A549 (cell line): ENCODE measurements at regions not wholly inside any gene's neighbourhood (a gene's known extent, or its start where the extent isn't known, plus 50 kb on each side); places are given as distances from the start of the nearest gene placed in this dataset.
A peak's percentile ranks its signal among the peaks of the same experiment; 100 is the strongest.

ENCODE experiments used
- ATAC-seq, 2 experiments: fragments of 200-7000 bp in 1 of 2; fragments of >200 bp in 1 of 2; cut with Nextera tagmentation in 1 of 2; cut with Tn5 transposase in 1 of 2; 3 replicates each; pipeline versions ENCODE4 v1.8.0 to v1.9.1; 2018 to 2020; ENCODE audit warnings: mild to moderate bottlenecking in 1 of 2, moderate library complexity in 1 of 2
- CTCF ChIA-PET: fragments of 300-600 bp; sonication (Branson Sonifier 250); formaldehyde crosslinking; extraction: SDS; loops from one replicate; lab custom pipeline; 2021; ENCODE audit warnings: antibody characterized with exemption, inconsistent platforms; lab: Yijun Ruan, JAX
- POLR2A ChIA-PET: fragments of 350-600 bp; formaldehyde crosslinking; extraction: SDS; loops from one replicate; lab custom pipeline; 2021; ENCODE audit warnings: antibody characterized with exemption, inconsistent platforms; lab: Yijun Ruan, JAX
- DNase-seq, 2 experiments: peaks; one replicate each; pipeline versions ENCODE4 v3.0.0 to v3.0.0-alpha.2; 2011 to 2016; ENCODE audit warnings: low read depth in 1 of 2, low spot score in 1 of 2
- FAIRE-seq: peaks from 2 replicates; lab custom pipeline; 2011; peaks lifted over from hg19 to GRCh38; lab: Jason Lieb, UNC
- H3K27ac ChIP-seq, 2 experiments: fragments of >200 bp; sonication (Bioruptor Twin); formaldehyde crosslinking; 3 replicates each; pipeline ENCODE4 v1.5.1; 2016 to 2017
- H3K4me1 ChIP-seq: fragments of >200 bp; sonication (Bioruptor Twin); formaldehyde crosslinking; 3 replicates; pipeline ENCODE4 v1.6.1; 2016
- H3K4me2 ChIP-seq: fragments of >200 bp; sonication (Bioruptor Twin); formaldehyde crosslinking; 3 replicates; pipeline ENCODE4 v1.6.1; 2016
- H3K4me3 ChIP-seq: fragments of >200 bp; sonication (Bioruptor Twin); formaldehyde crosslinking; 3 replicates; pipeline ENCODE4 v1.5.1; 2016
- H3K9me3 ChIP-seq: fragments of >200 bp; sonication (Bioruptor Twin); formaldehyde crosslinking; 3 replicates; pipeline ENCODE4 v1.6.1; 2016
- ATOH8 ChIP-seq: fragments of 250-450 bp; sonication (Bioruptor Pico); IDR thresholded peaks from 2 replicates; pipeline ENCODE4 v1.5.0; 2020; ENCODE audit warnings: low read depth, mild to moderate bottlenecking, moderate library complexity
- BCL3 ChIP-seq: fragments of >200 bp; sonication (Bioruptor Twin); formaldehyde crosslinking; IDR thresholded peaks from 3 replicates; pipeline ENCODE4 v1.6.1; 2016
- BHLHE40 ChIP-seq: IDR thresholded peaks from 2 replicates; pipeline ENCODE4 v1.6.1; 2012; ENCODE audit warnings: low read depth, low read length, inconsistent platforms
- CBX2 ChIP-seq: fragments of 200-600 bp; sonication (generic); IDR thresholded peaks from 2 replicates; pipeline ENCODE4 v1.6.1; 2016; ENCODE audit warnings: low read depth, mild to moderate bottlenecking, borderline replicate concordance
- CTCF ChIP-seq: fragments of >200 bp; sonication (Bioruptor Twin); formaldehyde crosslinking; IDR thresholded peaks from 3 replicates; pipeline ENCODE4 v1.5.1; 2016
- E2F6 ChIP-seq: IDR thresholded peaks from 2 replicates; pipeline ENCODE4 v1.6.1; 2012; ENCODE audit warnings: low read depth, borderline replicate concordance
- EHF ChIP-seq: fragments of 250-450 bp; sonication (Bioruptor Pico); IDR thresholded peaks from 2 replicates; pipeline ENCODE4 v1.5.0; 2020; ENCODE audit warnings: mild to moderate bottlenecking
- EP300 ChIP-seq, 2 experiments: fragments of >200 bp; sonication (Bioruptor Twin); formaldehyde crosslinking; IDR thresholded peaks; 2 replicates in 1 of 2; 3 replicates in 1 of 2; pipeline ENCODE4 v1.6.1; 2016 to 2017
- ESRRA ChIP-seq: fragments of 150-350 bp; IDR thresholded peaks from 2 replicates; pipeline ENCODE4 v1.6.1; 2014; ENCODE audit warnings: mild to moderate bottlenecking, low read length, borderline replicate concordance
- FOSB ChIP-seq: fragments of 250-450 bp; sonication (Bioruptor Pico); IDR thresholded peaks from 2 replicates; pipeline ENCODE4 v1.5.0; 2020; ENCODE audit warnings: mild to moderate bottlenecking, moderate library complexity
- FOSL2 ChIP-seq, 2 experiments: fragments of 450-650 bp in 1 of 2; fragments of >200 bp in 1 of 2; sonication (Bioruptor Twin) in 1 of 2; formaldehyde crosslinking; IDR thresholded peaks; 2 replicates each; pipeline versions ENCODE4 v1.5.0 to v1.6.1; 2016 to 2020; ENCODE audit warnings: mild to moderate bottlenecking in 1 of 2, moderate library complexity in 1 of 2
- FOXS1 ChIP-seq: fragments of 250-450 bp; sonication (Bioruptor Pico); IDR thresholded peaks from 2 replicates; pipeline ENCODE4 v1.5.0; 2020; ENCODE audit warnings: mild to moderate bottlenecking, moderate library complexity
- HMGXB4 ChIP-seq: fragments of 250-450 bp; sonication (Bioruptor Pico); IDR thresholded peaks from 2 replicates; pipeline ENCODE4 v1.5.0; 2021; ENCODE audit warnings: mild to moderate bottlenecking, moderate library complexity, borderline replicate concordance
- HOXB13 ChIP-seq: fragments of 250-450 bp; sonication (Bioruptor Pico); IDR thresholded peaks from 2 replicates; pipeline ENCODE4 v1.5.0; 2020; ENCODE audit warnings: low read depth, mild to moderate bottlenecking, moderate library complexity
- HOXB5 ChIP-seq: fragments of 250-450 bp; sonication (Bioruptor Pico); IDR thresholded peaks from 2 replicates; pipeline ENCODE4 v1.5.0; 2020; ENCODE audit warnings: mild to moderate bottlenecking, moderate library complexity
- KDM1A ChIP-seq: fragments of 200-600 bp; sonication (generic); IDR thresholded peaks from 2 replicates; pipeline ENCODE4 v1.6.1; 2016; ENCODE audit warnings: low read depth, mild to moderate bottlenecking
- KDM5A ChIP-seq: fragments of 200-600 bp; sonication (generic); IDR thresholded peaks from 2 replicates; pipeline ENCODE4 v1.6.1; 2016; ENCODE audit warnings: antibody characterized with exemption, mild to moderate bottlenecking
- MAFK ChIP-seq: fragments of 450-650 bp; IDR thresholded peaks from 2 replicates; pipeline ENCODE4 v1.6.1; 2014; ENCODE audit not compliant: partially characterized antibody
- POLR2A ChIP-seq: IDR thresholded peaks from 2 replicates; pipeline ENCODE4 v1.6.1; 2012; ENCODE audit warnings: mild to moderate bottlenecking, low read length
- RAD21 ChIP-seq, 2 experiments: fragments of >200 bp in 1 of 2; sonication (Bioruptor Twin) in 1 of 2; formaldehyde crosslinking in 1 of 2; IDR thresholded peaks in 1 of 2; conservative IDR thresholded peaks in 1 of 2; 2 replicates in 1 of 2; 3 replicates in 1 of 2; pipeline ENCODE4 v1.6.1; 2012 to 2018; ENCODE audit warnings: inconsistent platforms in 1 of 2
- RARB ChIP-seq: fragments of 250-450 bp; sonication (Bioruptor Pico); IDR thresholded peaks from 2 replicates; pipeline ENCODE4 v1.8.0; 2021; ENCODE audit warnings: mild to moderate bottlenecking, moderate library complexity
- TFCP2L1 ChIP-seq: fragments of 250-450 bp; sonication (Bioruptor Pico); IDR thresholded peaks from 2 replicates; pipeline ENCODE4 v1.5.0; 2021; ENCODE audit warnings: mild to moderate bottlenecking
- TP53 ChIP-seq: fragments of 250-450 bp; sonication (Bioruptor Pico); IDR thresholded peaks from 2 replicates; pipeline ENCODE4 v1.5.0; 2021; ENCODE audit warnings: mild to moderate bottlenecking, moderate library complexity
- ZC3H11A ChIP-seq: fragments of 450-650 bp; IDR thresholded peaks from 2 replicates; pipeline ENCODE4 v1.6.1; 2014; ENCODE audit warnings: antibody characterized with exemption, mild to moderate bottlenecking
- ZSCAN20 ChIP-seq: fragments of 250-450 bp; sonication (Bioruptor Pico); IDR thresholded peaks from 2 replicates; pipeline ENCODE4 v1.8.0; 2022; ENCODE audit warnings: mild to moderate bottlenecking, moderate library complexity
- WGBS: methylation state at CpG from one replicate; pipeline ENCODE4 v1.1.6; 2017; ENCODE audit errors: missing lambda C conversion rate; 5-methylcytosine and 5-hydroxymethylcytosine counted together

GRCh38 chr2:49598231-49598630 is 443.9 kb upstream of the FSHR start (continued):
- TF ChIP-seq HMGXB4 (CRISPR knock-in tag): no peak
- no peak for TF ChIP-seq ZC3H11A
- no peak for TF ChIP-seq CTCF
- no peak for TF ChIP-seq CBX2
- no peak for TF ChIP-seq EHF (CRISPR knock-in tag)
- TF ChIP-seq TFCP2L1 (CRISPR knock-in tag): no peak
- no peak for TF ChIP-seq ESRRA
- no peak for TF ChIP-seq EP300 (IDR thresholded peaks at IDR 0.05)
- TF ChIP-seq TP53: no peak
- TF ChIP-seq FOSL2 (IDR thresholded peaks at IDR 0.05): no peak
- TF ChIP-seq FOSL2 (CRISPR knock-in tag; IDR thresholded peaks at IDR 0.05): no peak
- TF ChIP-seq RAD21 (conservative IDR thresholded peaks at IDR 0.05 in 1 of 2, IDR thresholded peaks at IDR 0.05 in 1 of 2): no peak

- ATAC-seq: no peak
- 4% methylated on average over 3 of the region's 3 CpGs for WGBS
- Histone ChIP-seq H3K9me3 (no peaks in the 10 kb centered on the region), H3K27ac (no peak overlapping the region), H3K4me1 (no peaks in the 10 kb centered on the region), H3K4me3 (no peak overlapping the region), H3K4me2 (no peak overlapping the region)
- TF ChIP-seq ZSCAN20 (CRISPR knock-in tag) (no peak), MAFK (peak; percentile 92)
- POLR2A ChIA-PET: no interaction called here
- CTCF ChIA-PET: interaction anchor here (1.1 to 1.7 kb wide), 2 partner anchors 18 to 70 kb away, joined by 3 to 4 read pairs; no protein-coding TSS in a partner anchor
- no peak for DNase-seq
- FAIRE-seq: no peak
These were observed 431.6 kb upstream of the FSHR start for GRCh38 chr2:49585921-49586320.

GRCh38 chr2:49582946-49583345 is 428.6 kb upstream of the FSHR start:
- ChIA-PET POLR2A (no interaction called here), CTCF (no interaction called here)
- H3K4me3 ChIP-seq: no peak overlapping the region
- no peaks in the 10 kb centered on the region for H3K4me1 ChIP-seq
- 10% methylated on average over 5 of the region's 5 CpGs for WGBS
- no peak for FAIRE-seq
- H3K9me3 ChIP-seq: no peaks in the 10 kb centered on the region
- ATAC-seq: no peak
- DNase-seq: no peak
- TF ChIP-seq KDM5A (no peak), HMGXB4 (CRISPR knock-in tag) (no peak), RARB (CRISPR knock-in tag) (no peak)
- H3K27ac ChIP-seq: no peak overlapping the region
- H3K4me2 ChIP-seq: no peak overlapping the region

GRCh38 chr2:49577041-49577440 is 422.7 kb upstream of the FSHR start:
- DNase-seq: no peak
- Histone ChIP-seq H3K4me1 (no peaks in the 10 kb centered on the region), H3K9me3 (no peaks in the 10 kb centered on the region; the same call in 2 of the 3 replicates), H3K4me2 (no peak overlapping the region), H3K4me3 (no peak overlapping the region), H3K27ac (no peak overlapping the region)
- ChIA-PET CTCF (no interaction called here), POLR2A (no interaction called here)
- no peak for ATAC-seq
- WGBS: 2% methylated on average over 1 of the region's 1 CpG
- FAIRE-seq: no peak
- TF ChIP-seq FOXS1 (CRISPR knock-in tag): no peak
- no peak for TF ChIP-seq FOSB (CRISPR knock-in tag)
- no peak for TF ChIP-seq ATOH8 (CRISPR knock-in tag)
- TF ChIP-seq BCL3: no peak
- no peak for TF ChIP-seq RAD21 (conservative IDR thresholded peaks at IDR 0.05 in 1 of 2, IDR thresholded peaks at IDR 0.05 in 1 of 2)
- no peak for TF ChIP-seq BHLHE40
- TF ChIP-seq CBX2: no peak
- no peak for TF ChIP-seq HOXB5 (CRISPR knock-in tag)
- TF ChIP-seq RARB (CRISPR knock-in tag): no peak
- TF ChIP-seq E2F6: no peak
- TF ChIP-seq ESRRA: no peak
- TF ChIP-seq HOXB13 (CRISPR knock-in tag): no peak
- TF ChIP-seq POLR2A: no peak
- no peak for TF ChIP-seq KDM1A
